GM19463 (cell line): ENCODE measurements at regions not wholly inside any gene's neighbourhood (a gene's known extent, or its start where the extent isn't known, plus 50 kb on each side); places are given as distances from the start of the nearest gene placed in this dataset.

Source experiments
- ATAC-seq: cut with Tn5 transposase; IDR thresholded peaks from one replicate; pipeline ENCODE4 v1.9.1; 2021; ENCODE audit warnings: mild to moderate bottlenecking, moderate library complexity; ENCODE audit not compliant: unreplicated experiment

- ATAC-seq = no peak
Observed at GRCh38 chr2:19846567-19846966, 55.2 kb downstream of the TTC32 start.

GRCh38 chr2:19846030-19846429 lies 55.8 kb downstream of the TTC32 start:
- no peak for ATAC-seq

GRCh38 chr2:19845323-19845920 lies 56.4 kb downstream of the TTC32 start:
- no peak for ATAC-seq

GRCh38 chr2:19844750-19845149 lies 57.0 kb downstream of the TTC32 start:
- no peak for ATAC-seq

- ATAC-seq = no peak
Observed at GRCh38 chr2:19843992-19844515, 57.7 kb downstream of the TTC32 start.

GRCh38 chr2:19841918-19842693 lies 59.7 kb downstream of the TTC32 start:
- no peak for ATAC-seq

GRCh38 chr2:19839438-19839837 lies 62.3 kb downstream of the TTC32 start:
- no peak for ATAC-seq

- no peak for ATAC-seq
Observed at GRCh38 chr2:19838616-19839015, 63.2 kb downstream of the TTC32 start.

- no peak for ATAC-seq
Observed at GRCh38 chr2:19837235-19837766, 64.5 kb downstream of the TTC32 start.

- ATAC-seq = no peak
Observed at GRCh38 chr2:19835781-19836281, 66.0 kb downstream of the TTC32 start.

- no peak for ATAC-seq
Observed at GRCh38 chr2:19833978-19834377, 67.8 kb downstream of the TTC32 start.

GRCh38 chr2:19829672-19830071 lies 72.1 kb downstream of the TTC32 start:
- ATAC-seq = no peak

- no peak for ATAC-seq
Observed at GRCh38 chr2:19826874-19827273, 74.9 kb downstream of the TTC32 start.

- no peak for ATAC-seq
Observed at GRCh38 chr2:19823507-19823906, 78.3 kb downstream of the TTC32 start.

- no peak for ATAC-seq
Observed at GRCh38 chr2:19819097-19820065, 82.4 kb downstream of the TTC32 start.

- ATAC-seq = no peak
Observed at GRCh38 chr2:19818543-19818942, 83.2 kb downstream of the TTC32 start.

- ATAC-seq = no peak
Observed at GRCh38 chr2:19818039-19818438, 83.7 kb downstream of the TTC32 start.

GRCh38 chr2:19815746-19816145 lies 86.0 kb downstream of the TTC32 start:
- ATAC-seq = no peak

GRCh38 chr2:19812166-19812565 lies 89.6 kb downstream of the TTC32 start:
- ATAC-seq = no peak

- no peak for ATAC-seq
Observed at GRCh38 chr2:19811186-19811585, 90.6 kb downstream of the TTC32 start.

- ATAC-seq = no peak
Observed at GRCh38 chr2:19810637-19811036, 91.1 kb downstream of the TTC32 start.
